HepG2 (cell line): ENCODE measurements at regions not wholly inside any gene's neighbourhood (a gene's known extent, or its start where the extent isn't known, plus 50 kb on each side); places are given as distances from the start of the nearest gene placed in this dataset.

Source experiments
- ATAC-seq: fragments of 200-7000 bp; cut with Tn5 transposase; 3 replicates; pipeline ENCODE4 v1.9.1; 2020; ENCODE audit warnings: mild to moderate bottlenecking, moderate library complexity
- BruUV-seq: library from RNA; stranded (reverse); fragments of 400-500 nt; replicated peaks from 2 replicates; lab custom pipeline; 2021; lab: Mats Ljungman, UMichigan
- CTCF ChIA-PET: fragments of 300-600 bp; formaldehyde crosslinking; extraction: SDS; loops from one replicate; lab custom pipeline; 2021; ENCODE audit warnings: low total read pairs, inconsistent platforms, low intra/inter-chr PET ratio; lab: Yijun Ruan, JAX
- POLR2A ChIA-PET: fragments of 350-600 bp; sonication (Branson Sonifier 250); formaldehyde crosslinking; loops from one replicate; lab custom pipeline; 2020; ENCODE audit warnings: antibody characterized with exemption, inconsistent platforms; lab: Yijun Ruan, JAX
- DNase-seq: peaks from one replicate; pipeline ENCODE4 v3.0.0-alpha.2; 2015; ENCODE audit warnings: low spot score
- FAIRE-seq: peaks from 3 replicates; lab custom pipeline; 2011; peaks lifted over from hg19 to GRCh38; lab: Jason Lieb, UNC
- H2AFZ ChIP-seq: one replicate; pipeline ENCODE4 v1.6.1; 2011; ENCODE audit warnings: low read length, inconsistent platforms
- H3K27ac ChIP-seq: fragments of 300-600 bp; 3 replicates; pipeline ENCODE4 v1.8.0; 2011; ENCODE audit warnings: mixed run types, mild to moderate bottlenecking, mixed read lengths, low read length, inconsistent platforms; ENCODE audit not compliant: insufficient read depth; ENCODE audit errors: extremely low read length
- H3K27me3 ChIP-seq, 2 experiments: fragments of 200-600 bp in 1 of 2; 2 replicates in 1 of 2; 3 replicates in 1 of 2; pipeline versions ENCODE4 v1.6.0 to v1.8.0; 2011; ENCODE audit warnings: low read length in 2 of 2, mild to moderate bottlenecking in 2 of 2, moderate library complexity in 2 of 2, inconsistent platforms in 1 of 2; ENCODE audit not compliant: insufficient read depth in 2 of 2, control insufficient read depth in 1 of 2
- H3K36me3 ChIP-seq, 2 experiments: fragments of 200-600 bp in 1 of 2; replicated peaks in 1 of 2; 2 replicates in 1 of 2; 3 replicates in 1 of 2; pipeline versions ENCODE4 v1.5.1 to v1.8.0; 2011; ENCODE audit warnings: low read length in 2 of 2, inconsistent platforms in 1 of 2; ENCODE audit not compliant: insufficient read depth in 2 of 2, control insufficient read depth in 1 of 2
- H3K4me1 ChIP-seq: 2 replicates; pipeline ENCODE4 v1.5.1; 2012; ENCODE audit warnings: low read length, inconsistent platforms; ENCODE audit not compliant: insufficient read depth
- H3K4me2 ChIP-seq: 2 replicates; pipeline ENCODE4 v1.6.0; 2011; ENCODE audit warnings: low read depth, low read length, inconsistent platforms
- H3K4me3 ChIP-seq, 3 experiments: fragments of 200-600 bp in 1 of 3; sonication (generic), shearing (Covaris generic) in 1 of 3; replicated peaks in 1 of 3; 2 replicates each; pipeline ENCODE4 v1.5.1; 2011 to 2016; ENCODE audit warnings: low read length in 3 of 3, inconsistent platforms in 2 of 3, low read depth in 2 of 3, mild to moderate bottlenecking in 2 of 3, control low read depth in 1 of 3, mixed read lengths in 1 of 3; ENCODE audit not compliant: insufficient read depth in 1 of 3
- H3K79me2 ChIP-seq: one replicate; pipeline ENCODE4 v1.6.1; 2011; ENCODE audit warnings: low read length, inconsistent platforms; ENCODE audit not compliant: insufficient read depth
- H3K9ac ChIP-seq: 2 replicates; pipeline ENCODE4 v1.6.0; 2011; ENCODE audit warnings: mild to moderate bottlenecking, low read depth, low read length, inconsistent platforms; ENCODE audit not compliant: insufficient read depth
- H3K9me3 ChIP-seq: 2 replicates; pipeline ENCODE4 v1.5.1; 2012; ENCODE audit warnings: mild to moderate bottlenecking, low read length
- H4K20me1 ChIP-seq: 2 replicates; pipeline ENCODE4 v1.6.0; 2011; ENCODE audit warnings: inconsistent platforms, mild to moderate bottlenecking, low read length, moderate library complexity; ENCODE audit not compliant: insufficient read depth
- AGO2 ChIP-seq: fragments of 200-400 bp; formaldehyde crosslinking; optimal IDR thresholded peaks from 2 replicates; pipeline ENCODE3; 2017; ENCODE audit warnings: mild to moderate bottlenecking, low read depth, low read length, moderate library complexity
- GFI1 ChIP-seq: sonication (generic); formaldehyde crosslinking; IDR thresholded peaks from 2 replicates; pipeline ENCODE4 v1.5.0; 2020; ENCODE audit warnings: missing genetic modification reagents, mild to moderate bottlenecking, borderline replicate concordance
- HDAC1 ChIP-seq: sonication (generic); formaldehyde crosslinking; IDR thresholded peaks from 2 replicates; pipeline ENCODE4 v1.5.1; 2020; ENCODE audit warnings: mild to moderate bottlenecking, missing genetic modification reagents
- PAX8 ChIP-seq: sonication (generic); formaldehyde crosslinking; IDR thresholded peaks from 2 replicates; pipeline ENCODE4 v1.8.0; 2022; ENCODE audit warnings: mild to moderate bottlenecking, missing genetic modification reagents, borderline replicate concordance
- ZNF546 ChIP-seq: sonication (generic); formaldehyde crosslinking; conservative IDR thresholded peaks from 2 replicates; pipeline ENCODE4 v1.8.1; 2023; ENCODE audit warnings: mild to moderate bottlenecking, missing genetic modification reagents
- WGBS: methylation state at CpG from one replicate; pipeline ENCODE4 v1.1.6; 2017; ENCODE audit warnings: low lambda C conversion rate; 5-methylcytosine and 5-hydroxymethylcytosine counted together
- in situ Hi-C: cut with HindIII; loops from 2 replicates; pipeline ENCODE4 v1.10.0; 2017; ENCODE audit warnings: low pct_unique_long_range_greater_than_20kb; ENCODE audit not compliant: extremely low pct_ligation_motif_present
- intact Hi-C: fragments of 100-400 bp; cut with micrococcal nuclease; formaldehyde crosslinking; loops from one replicate; pipeline ENCODE4 v1.10.0; 2022; ENCODE audit not compliant: unreplicated experiment
- TF ChIP-seq, protein P1 (sequence below): IDR thresholded peaks from 2 replicates; pipeline ENCODE4 v1.6.1; 2016; ENCODE audit warnings: low read depth, missing genetic modification reagents, missing compliant biosample characterization
- TF ChIP-seq, protein P2 (sequence below): sonication (generic); formaldehyde crosslinking; conservative IDR thresholded peaks from 2 replicates; pipeline ENCODE4 v1.4.0; 2020; ENCODE audit warnings: mild to moderate bottlenecking, missing genetic modification reagents, moderate library complexity
- TF ChIP-seq, protein P3 (sequence below): sonication (generic); formaldehyde crosslinking; conservative IDR thresholded peaks from 2 replicates; pipeline ENCODE4 v1.5.0; 2020; ENCODE audit warnings: missing genetic modification reagents
- TF ChIP-seq, protein P4 (sequence below): IDR thresholded peaks from 2 replicates; pipeline ENCODE4 v1.6.1; 2016; ENCODE audit warnings: missing genetic modification reagents, missing compliant biosample characterization
- TF ChIP-seq, protein P5 (sequence below): sonication (generic); formaldehyde crosslinking; IDR thresholded peaks from 2 replicates; pipeline ENCODE4 v1.8.0; 2022; ENCODE audit warnings: mild to moderate bottlenecking, missing genetic modification reagents

DNA sequence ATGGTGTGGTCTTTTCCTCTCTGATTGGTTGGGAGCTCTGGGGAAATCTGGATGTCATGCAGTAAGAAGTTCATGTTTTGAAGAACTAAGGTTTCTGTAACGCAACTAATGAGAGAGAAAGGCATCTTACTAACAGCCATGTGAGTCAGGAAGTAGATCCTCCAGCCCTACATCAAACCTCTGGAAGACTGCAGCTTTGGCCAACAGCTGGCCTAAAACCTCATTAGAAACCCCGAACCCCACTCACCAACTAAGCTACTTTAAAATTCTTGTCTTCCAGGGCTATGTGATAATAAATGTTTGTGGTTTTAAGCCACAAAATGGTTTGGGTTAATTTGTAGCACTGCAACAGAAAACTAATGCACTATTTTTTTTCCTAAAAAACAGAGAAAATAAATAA is 549.0 kb upstream of the GRID2 start (continued):
- TF ChIP-seq, protein P1, sequence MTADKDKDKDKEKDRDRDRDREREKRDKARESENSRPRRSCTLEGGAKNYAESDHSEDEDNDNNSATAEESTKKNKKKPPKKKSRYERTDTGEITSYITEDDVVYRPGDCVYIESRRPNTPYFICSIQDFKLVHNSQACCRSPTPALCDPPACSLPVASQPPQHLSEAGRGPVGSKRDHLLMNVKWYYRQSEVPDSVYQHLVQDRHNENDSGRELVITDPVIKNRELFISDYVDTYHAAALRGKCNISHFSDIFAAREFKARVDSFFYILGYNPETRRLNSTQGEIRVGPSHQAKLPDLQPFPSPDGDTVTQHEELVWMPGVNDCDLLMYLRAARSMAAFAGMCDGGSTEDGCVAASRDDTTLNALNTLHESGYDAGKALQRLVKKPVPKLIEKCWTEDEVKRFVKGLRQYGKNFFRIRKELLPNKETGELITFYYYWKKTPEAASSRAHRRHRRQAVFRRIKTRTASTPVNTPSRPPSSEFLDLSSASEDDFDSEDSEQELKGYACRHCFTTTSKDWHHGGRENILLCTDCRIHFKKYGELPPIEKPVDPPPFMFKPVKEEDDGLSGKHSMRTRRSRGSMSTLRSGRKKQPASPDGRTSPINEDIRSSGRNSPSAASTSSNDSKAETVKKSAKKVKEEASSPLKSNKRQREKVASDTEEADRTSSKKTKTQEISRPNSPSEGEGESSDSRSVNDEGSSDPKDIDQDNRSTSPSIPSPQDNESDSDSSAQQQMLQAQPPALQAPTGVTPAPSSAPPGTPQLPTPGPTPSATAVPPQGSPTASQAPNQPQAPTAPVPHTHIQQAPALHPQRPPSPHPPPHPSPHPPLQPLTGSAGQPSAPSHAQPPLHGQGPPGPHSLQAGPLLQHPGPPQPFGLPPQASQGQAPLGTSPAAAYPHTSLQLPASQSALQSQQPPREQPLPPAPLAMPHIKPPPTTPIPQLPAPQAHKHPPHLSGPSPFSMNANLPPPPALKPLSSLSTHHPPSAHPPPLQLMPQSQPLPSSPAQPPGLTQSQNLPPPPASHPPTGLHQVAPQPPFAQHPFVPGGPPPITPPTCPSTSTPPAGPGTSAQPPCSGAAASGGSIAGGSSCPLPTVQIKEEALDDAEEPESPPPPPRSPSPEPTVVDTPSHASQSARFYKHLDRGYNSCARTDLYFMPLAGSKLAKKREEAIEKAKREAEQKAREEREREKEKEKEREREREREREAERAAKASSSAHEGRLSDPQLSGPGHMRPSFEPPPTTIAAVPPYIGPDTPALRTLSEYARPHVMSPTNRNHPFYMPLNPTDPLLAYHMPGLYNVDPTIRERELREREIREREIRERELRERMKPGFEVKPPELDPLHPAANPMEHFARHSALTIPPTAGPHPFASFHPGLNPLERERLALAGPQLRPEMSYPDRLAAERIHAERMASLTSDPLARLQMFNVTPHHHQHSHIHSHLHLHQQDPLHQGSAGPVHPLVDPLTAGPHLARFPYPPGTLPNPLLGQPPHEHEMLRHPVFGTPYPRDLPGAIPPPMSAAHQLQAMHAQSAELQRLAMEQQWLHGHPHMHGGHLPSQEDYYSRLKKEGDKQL (CRISPR knock-in tag) = no peak
- TF ChIP-seq PAX8 (CRISPR knock-in tag) = no peak
- TF ChIP-seq HDAC1 (CRISPR knock-in tag) = no peak
- no peak for TF ChIP-seq AGO2

DNA sequence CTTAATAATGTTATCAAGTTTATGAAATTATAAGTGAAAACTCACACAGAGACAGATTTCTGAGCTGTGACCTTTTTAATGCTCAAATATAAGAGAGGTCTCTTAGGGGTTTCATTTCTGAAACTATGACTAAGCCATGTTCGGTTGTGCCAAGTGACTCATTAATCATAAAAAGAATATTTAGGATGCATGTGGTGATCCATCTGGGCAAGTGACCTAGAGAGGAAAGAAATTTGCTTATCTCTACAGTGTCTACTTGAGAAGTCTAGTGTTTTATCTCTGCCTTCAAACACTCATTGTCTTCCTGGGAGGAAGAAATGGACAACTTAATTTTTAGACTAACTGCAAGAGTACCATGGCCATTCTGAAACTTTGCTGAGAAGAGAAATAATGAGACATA is 545.3 kb upstream of the GRID2 start:
- intact Hi-C loops (no loop called here), in situ Hi-C loops (no loop called here)
- Histone ChIP-seq H3K4me1 (no peaks in the 10 kb centered on the region), H3K4me3 (no peak overlapping the region), H3K27ac (no peak overlapping the region), H3K4me2 (no peak overlapping the region), H3K9me3 (no peaks in the 10 kb centered on the region), H3K9ac (no peak overlapping the region), H4K20me1 (no peaks in the 10 kb centered on the region), H2AFZ (no peak overlapping the region), H3K79me2 (no peaks in the 10 kb centered on the region), H3K36me3 (no peaks in the 10 kb centered on the region), H3K27me3 (no peaks in the 10 kb centered on the region)
- no TSS peak for BruUV-seq
- no peak for ATAC-seq
- 0% methylated on average over 1 of the region's 1 CpG for WGBS
- CTCF ChIA-PET = no interaction called here
- DNase-seq = no peak
- POLR2A ChIA-PET = no interaction called here
- no peak for FAIRE-seq
- TF ChIP-seq, protein P2, sequence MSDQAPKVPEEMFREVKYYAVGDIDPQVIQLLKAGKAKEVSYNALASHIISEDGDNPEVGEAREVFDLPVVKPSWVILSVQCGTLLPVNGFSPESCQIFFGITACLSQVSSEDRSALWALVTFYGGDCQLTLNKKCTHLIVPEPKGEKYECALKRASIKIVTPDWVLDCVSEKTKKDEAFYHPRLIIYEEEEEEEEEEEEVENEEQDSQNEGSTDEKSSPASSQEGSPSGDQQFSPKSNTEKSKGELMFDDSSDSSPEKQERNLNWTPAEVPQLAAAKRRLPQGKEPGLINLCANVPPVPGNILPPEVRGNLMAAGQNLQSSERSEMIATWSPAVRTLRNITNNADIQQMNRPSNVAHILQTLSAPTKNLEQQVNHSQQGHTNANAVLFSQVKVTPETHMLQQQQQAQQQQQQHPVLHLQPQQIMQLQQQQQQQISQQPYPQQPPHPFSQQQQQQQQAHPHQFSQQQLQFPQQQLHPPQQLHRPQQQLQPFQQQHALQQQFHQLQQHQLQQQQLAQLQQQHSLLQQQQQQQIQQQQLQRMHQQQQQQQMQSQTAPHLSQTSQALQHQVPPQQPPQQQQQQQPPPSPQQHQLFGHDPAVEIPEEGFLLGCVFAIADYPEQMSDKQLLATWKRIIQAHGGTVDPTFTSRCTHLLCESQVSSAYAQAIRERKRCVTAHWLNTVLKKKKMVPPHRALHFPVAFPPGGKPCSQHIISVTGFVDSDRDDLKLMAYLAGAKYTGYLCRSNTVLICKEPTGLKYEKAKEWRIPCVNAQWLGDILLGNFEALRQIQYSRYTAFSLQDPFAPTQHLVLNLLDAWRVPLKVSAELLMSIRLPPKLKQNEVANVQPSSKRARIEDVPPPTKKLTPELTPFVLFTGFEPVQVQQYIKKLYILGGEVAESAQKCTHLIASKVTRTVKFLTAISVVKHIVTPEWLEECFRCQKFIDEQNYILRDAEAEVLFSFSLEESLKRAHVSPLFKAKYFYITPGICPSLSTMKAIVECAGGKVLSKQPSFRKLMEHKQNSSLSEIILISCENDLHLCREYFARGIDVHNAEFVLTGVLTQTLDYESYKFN = no peak
- TF ChIP-seq GFI1 (CRISPR knock-in tag) (no peak), ZNF546 (CRISPR knock-in tag) (no peak)
- TF ChIP-seq, protein P3, sequence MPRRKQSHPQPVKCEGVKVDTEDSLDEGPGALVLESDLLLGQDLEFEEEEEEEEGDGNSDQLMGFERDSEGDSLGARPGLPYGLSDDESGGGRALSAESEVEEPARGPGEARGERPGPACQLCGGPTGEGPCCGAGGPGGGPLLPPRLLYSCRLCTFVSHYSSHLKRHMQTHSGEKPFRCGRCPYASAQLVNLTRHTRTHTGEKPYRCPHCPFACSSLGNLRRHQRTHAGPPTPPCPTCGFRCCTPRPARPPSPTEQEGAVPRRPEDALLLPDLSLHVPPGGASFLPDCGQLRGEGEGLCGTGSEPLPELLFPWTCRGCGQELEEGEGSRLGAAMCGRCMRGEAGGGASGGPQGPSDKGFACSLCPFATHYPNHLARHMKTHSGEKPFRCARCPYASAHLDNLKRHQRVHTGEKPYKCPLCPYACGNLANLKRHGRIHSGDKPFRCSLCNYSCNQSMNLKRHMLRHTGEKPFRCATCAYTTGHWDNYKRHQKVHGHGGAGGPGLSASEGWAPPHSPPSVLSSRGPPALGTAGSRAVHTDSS (CRISPR knock-in tag) = no peak
- TF ChIP-seq, protein P4, sequence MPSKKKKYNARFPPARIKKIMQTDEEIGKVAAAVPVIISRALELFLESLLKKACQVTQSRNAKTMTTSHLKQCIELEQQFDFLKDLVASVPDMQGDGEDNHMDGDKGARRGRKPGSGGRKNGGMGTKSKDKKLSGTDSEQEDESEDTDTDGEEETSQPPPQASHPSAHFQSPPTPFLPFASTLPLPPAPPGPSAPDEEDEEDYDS = no peak
- TF ChIP-seq, protein P5, sequence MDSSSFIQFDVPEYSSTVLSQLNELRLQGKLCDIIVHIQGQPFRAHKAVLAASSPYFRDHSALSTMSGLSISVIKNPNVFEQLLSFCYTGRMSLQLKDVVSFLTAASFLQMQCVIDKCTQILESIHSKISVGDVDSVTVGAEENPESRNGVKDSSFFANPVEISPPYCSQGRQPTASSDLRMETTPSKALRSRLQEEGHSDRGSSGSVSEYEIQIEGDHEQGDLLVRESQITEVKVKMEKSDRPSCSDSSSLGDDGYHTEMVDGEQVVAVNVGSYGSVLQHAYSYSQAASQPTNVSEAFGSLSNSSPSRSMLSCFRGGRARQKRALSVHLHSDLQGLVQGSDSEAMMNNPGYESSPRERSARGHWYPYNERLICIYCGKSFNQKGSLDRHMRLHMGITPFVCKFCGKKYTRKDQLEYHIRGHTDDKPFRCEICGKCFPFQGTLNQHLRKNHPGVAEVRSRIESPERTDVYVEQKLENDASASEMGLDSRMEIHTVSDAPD (CRISPR knock-in tag) = no peak
